Gastroesophageal sphincter (tissue), 3 donors: ENCODE measurements at regions not wholly inside any gene's neighbourhood (a gene's known extent, or its start where the extent isn't known, plus 50 kb on each side); places are given as distances from the start of the nearest gene placed in this dataset.

Experiments used
- EP300 ChIP-seq: sonication (generic); formaldehyde crosslinking; IDR thresholded peaks from one replicate; pipeline ENCODE4 v1.6.1; 2017; ENCODE audit warnings: antibody characterized with exemption, mild to moderate bottlenecking
- POLR2A ChIP-seq, 2 donors: fragments of 450-650 bp; IDR thresholded peaks; one replicate each; pipeline ENCODE4 v1.6.1; 2017; ENCODE audit warnings: antibody characterized with exemption in 2 of 2, mild to moderate bottlenecking in 2 of 2, moderate library complexity in 1 of 2
- TF ChIP-seq, protein P1 (sequence below), 4 experiments: fragments of 200-600 bp in 2 of 4; fragments of 450-650 bp in 2 of 4; sonication (generic) in 1 of 4; IDR thresholded peaks; one replicate each; pipeline ENCODE4 v1.5.1; 2017 to 2019; ENCODE audit warnings: antibody characterized with exemption in 4 of 4, mild to moderate bottlenecking in 2 of 4, moderate library complexity in 2 of 4

DNA sequence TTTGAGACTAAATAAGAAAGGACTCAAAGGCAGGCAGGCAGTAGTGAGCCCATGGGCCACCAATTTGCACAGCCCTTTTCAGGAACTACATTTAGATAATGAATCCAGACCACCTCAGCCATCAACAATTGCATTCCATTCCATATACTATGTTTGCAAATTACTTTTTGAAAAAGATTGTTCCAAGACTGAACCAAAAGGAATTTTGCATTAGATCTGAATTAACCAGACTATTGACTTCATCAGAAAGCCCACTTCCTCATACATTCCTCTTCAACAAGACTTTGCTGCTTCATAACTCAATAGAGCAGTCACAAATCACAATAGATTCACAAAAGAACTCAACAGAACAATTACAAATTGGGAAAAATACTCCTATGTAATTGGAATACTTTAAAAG is 229.1 kb downstream of the SIM1 start:
- TF ChIP-seq, protein P1, sequence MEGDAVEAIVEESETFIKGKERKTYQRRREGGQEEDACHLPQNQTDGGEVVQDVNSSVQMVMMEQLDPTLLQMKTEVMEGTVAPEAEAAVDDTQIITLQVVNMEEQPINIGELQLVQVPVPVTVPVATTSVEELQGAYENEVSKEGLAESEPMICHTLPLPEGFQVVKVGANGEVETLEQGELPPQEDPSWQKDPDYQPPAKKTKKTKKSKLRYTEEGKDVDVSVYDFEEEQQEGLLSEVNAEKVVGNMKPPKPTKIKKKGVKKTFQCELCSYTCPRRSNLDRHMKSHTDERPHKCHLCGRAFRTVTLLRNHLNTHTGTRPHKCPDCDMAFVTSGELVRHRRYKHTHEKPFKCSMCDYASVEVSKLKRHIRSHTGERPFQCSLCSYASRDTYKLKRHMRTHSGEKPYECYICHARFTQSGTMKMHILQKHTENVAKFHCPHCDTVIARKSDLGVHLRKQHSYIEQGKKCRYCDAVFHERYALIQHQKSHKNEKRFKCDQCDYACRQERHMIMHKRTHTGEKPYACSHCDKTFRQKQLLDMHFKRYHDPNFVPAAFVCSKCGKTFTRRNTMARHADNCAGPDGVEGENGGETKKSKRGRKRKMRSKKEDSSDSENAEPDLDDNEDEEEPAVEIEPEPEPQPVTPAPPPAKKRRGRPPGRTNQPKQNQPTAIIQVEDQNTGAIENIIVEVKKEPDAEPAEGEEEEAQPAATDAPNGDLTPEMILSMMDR (IDR thresholded peaks at IDR 0.05) = no peak
- TF ChIP-seq POLR2A (IDR thresholded peaks at IDR 0.05) (no peak), EP300 (no peak)
